Adipose tissue (tissue), 3 donors: ENCODE measurements at regions not wholly inside any gene's neighbourhood (a gene's known extent, or its start where the extent isn't known, plus 50 kb on each side); places are given as distances from the start of the nearest gene placed in this dataset.

Experiments
- H3K27ac ChIP-seq: one replicate; pipeline ENCODE4 v1.5.1; 2013; ENCODE audit warnings: low read depth, low read length
- WGBS, 3 donors: extraction: QIAGEN DNeasy Blood & Tissue Kit; methylation state at CpG; one replicate each; pipeline ENCODE4 v1.1.7; 2013; 5-methylcytosine and 5-hydroxymethylcytosine counted together
- donor health status: healthy with polysubstance abuse.
- donor health status: Bipolar disorder and iron deficiency.
- donor health status: healthy.

GRCh38 chr18:3354506-3354905, 92.6 kb downstream of the MYL12B start:
- H3K27ac ChIP-seq, result peak overlapping the region; percentile 35
- WGBS, 3 donors, result 59 to 92% (median 64%) methylated on average over 4 of the region's 4 CpGs

- 70 to 87% (median 75%) methylated on average over 4 of the region's 4 CpGs for WGBS, 3 donors
- no peak overlapping the region for H3K27ac ChIP-seq
Observed at GRCh38 chr18:3356614-3357013, 93.4 kb upstream of the TGIF1 start.

GRCh38 chr18:3357516-3357915, 92.5 kb upstream of the TGIF1 start:
- 87 to 96% (median 91%) methylated on average over 5 of the region's 5 CpGs for WGBS, 3 donors
- H3K27ac ChIP-seq, result no peak overlapping the region

- WGBS, 3 donors, result 61 to 87% (median 75%) methylated on average over 6 of the region's 6 CpGs
- H3K27ac ChIP-seq, result no peak overlapping the region
Observed at GRCh38 chr18:3358310-3358709, 91.7 kb upstream of the TGIF1 start.

- 77 to 93% (median 90%) methylated on average over 15 of the region's 15 CpGs for WGBS, 3 donors
- no peak overlapping the region for H3K27ac ChIP-seq
Observed at GRCh38 chr18:3360211-3360610, 89.8 kb upstream of the TGIF1 start.

- no peak overlapping the region for H3K27ac ChIP-seq
- 59 to 78% (median 73%) methylated on average over 5 of the region's 5 CpGs for WGBS, 3 donors
Observed at GRCh38 chr18:3367491-3368091, 82.4 kb upstream of the TGIF1 start.

GRCh38 chr18:3368193-3368592, 81.8 kb upstream of the TGIF1 start:
- no peak overlapping the region for H3K27ac ChIP-seq
- 84 to 87% (median 86%) methylated on average over 1 of the region's 1 CpG for WGBS, 3 donors

- H3K27ac ChIP-seq, result no peak overlapping the region
- WGBS, 3 donors, result 77 to 91% (median 90%) methylated on average over 2 of the region's 2 CpGs
Observed at GRCh38 chr18:3379685-3380084, 70.3 kb upstream of the TGIF1 start.

- WGBS, 3 donors, result 53 to 73% (median 57%) methylated on average over 10 of the region's 10 CpGs
- H3K27ac ChIP-seq, result no peak overlapping the region
Observed at GRCh38 chr18:3380384-3380961, 69.5 kb upstream of the TGIF1 start.

- 45 to 64% (median 60%) methylated on average over 5 of the region's 5 CpGs for WGBS, 3 donors
- no peak overlapping the region for H3K27ac ChIP-seq
Observed at GRCh38 chr18:3383381-3383915, 66.5 kb upstream of the TGIF1 start.

GRCh38 chr18:3384664-3385563, 65.1 kb upstream of the TGIF1 start:
- 73 to 87% (median 78%) methylated on average over 11 of the region's 11 CpGs for WGBS, 3 donors
- H3K27ac ChIP-seq, result no peak overlapping the region

GRCh38 chr18:3388323-3388722, 61.6 kb upstream of the TGIF1 start:
- WGBS, 3 donors, result 81 to 97% (median 94%) methylated on average over 1 of the region's 1 CpG
- no peak overlapping the region for H3K27ac ChIP-seq

GRCh38 chr18:3388980-3389379, 61.0 kb upstream of the TGIF1 start:
- 60 to 72% (median 60%) methylated on average over 4 of the region's 4 CpGs for WGBS, 3 donors
- H3K27ac ChIP-seq, result no peak overlapping the region

- WGBS, 3 donors, result 71 to 88% (median 86%) methylated on average over 3 of the region's 3 CpGs
- H3K27ac ChIP-seq, result no peak overlapping the region
Observed at GRCh38 chr18:3389977-3390376, 60.0 kb upstream of the TGIF1 start.

GRCh38 chr18:3391704-3392466, 58.1 kb upstream of the TGIF1 start:
- 79 to 89% (median 87%) methylated on average over 5 of the region's 5 CpGs for WGBS, 3 donors
- H3K27ac ChIP-seq, result no peak overlapping the region

GRCh38 chr18:3392467-3392855, 57.5 kb upstream of the TGIF1 start:
- H3K27ac ChIP-seq, result no peak overlapping the region
- 71 to 87% (median 82%) methylated on average over 2 of the region's 2 CpGs for WGBS, 3 donors

GRCh38 chr18:3394648-3395047, 55.3 kb upstream of the TGIF1 start:
- 97 to 100% (median 97%) methylated on average over 5 of the region's 5 CpGs for whole genome bisulfite sequencing, 3 donors
- no peak overlapping the region for H3K27ac ChIP-seq

- WGBS, 3 donors, result 69 to 81% (median 69%) methylated on average over 2 of the region's 2 CpGs
- H3K27ac ChIP-seq, result no peak overlapping the region
Observed at GRCh38 chr18:3395466-3395865, 54.5 kb upstream of the TGIF1 start.
